ENCODE measurements at regions not wholly inside any gene's neighbourhood (a gene's known extent, or its start where the extent isn't known, plus 50 kb on each side); places are given as distances from the start of the nearest gene placed in this dataset.

DNA sequence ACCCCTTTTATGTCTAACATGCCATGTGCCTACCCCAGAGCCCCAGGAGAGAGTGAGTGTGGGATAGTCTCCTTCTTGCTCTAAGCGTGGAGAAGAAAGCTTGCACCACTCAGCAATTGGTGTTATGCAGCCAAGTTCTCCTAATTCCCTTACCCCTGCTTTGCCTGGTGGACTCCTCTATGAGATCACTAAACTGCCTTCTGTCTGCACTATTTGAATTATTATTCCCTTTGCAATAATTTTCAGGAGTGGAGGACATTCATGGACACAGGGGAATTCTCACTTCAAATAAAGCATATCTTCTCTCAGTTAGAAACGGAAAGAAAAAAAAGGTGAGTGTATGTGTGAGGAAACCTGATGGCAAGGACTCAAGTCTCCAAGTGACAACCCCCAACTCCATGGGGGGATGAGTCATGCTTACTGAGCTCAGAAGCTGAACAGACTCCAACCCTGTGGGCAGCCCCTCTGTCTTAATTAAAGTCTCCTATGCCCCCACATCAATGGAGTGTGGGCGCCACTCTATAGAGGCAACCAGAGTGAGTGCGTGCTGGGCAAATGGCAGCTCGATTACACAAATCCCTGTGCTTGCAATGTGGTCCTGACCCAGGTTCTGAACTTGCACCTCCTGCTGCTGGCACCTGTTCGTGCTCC, 381.9 kb downstream of the RAB28 start:
- TF ChIP-seq ZNF274 (IDR thresholded peaks at IDR 0.05; ENCODE audit: low read depth, low read length) (no peak), YY1 (IDR thresholded peaks at IDR 0.05; ENCODE audit: insufficient read depth, insufficient read length) (no peak)

Measured in NT2/D1 (cell line).